Heart right ventricle (tissue), 16 donors: ENCODE measurements at regions not wholly inside any gene's neighbourhood (a gene's known extent, or its start where the extent isn't known, plus 50 kb on each side); places are given as distances from the start of the nearest gene placed in this dataset.

Source experiments
- ATAC-seq, 8 donors: fragments of 200-7000 bp; cut with Tn5 transposase; one replicate each; pipeline ENCODE4 v1.9.1; 2020; ENCODE audit warnings: mild to moderate bottlenecking in 8 of 8, moderate library complexity in 8 of 8, moderate number of reproducible peaks in 1 of 8
- DNase-seq, 2 donors: peaks; one replicate each; pipeline ENCODE4 v3.0.0-alpha.2; 2020
- H3K27ac ChIP-seq, 10 donors: fragments of 200-600 bp; sonication (generic) in 2 of 10; one replicate each; pipeline versions ENCODE4 v1.5.0 to v1.8.0; 2020 to 2022; ENCODE audit warnings: mild to moderate bottlenecking in 3 of 10
- H3K27me3 ChIP-seq, 7 donors: fragments of 200-600 bp; one replicate each; pipeline ENCODE4 v1.8.0; 2021 to 2022; ENCODE audit warnings: mild to moderate bottlenecking in 2 of 7
- H3K36me3 ChIP-seq, 9 donors: fragments of 200-600 bp; sonication (generic) in 1 of 9; one replicate each; pipeline versions ENCODE4 v1.5.0 to v1.8.0; 2020 to 2022; ENCODE audit warnings: mild to moderate bottlenecking in 2 of 9
- H3K4me1 ChIP-seq, 9 donors: fragments of 200-600 bp; sonication (generic) in 1 of 9; one replicate each; pipeline versions ENCODE4 v1.5.0 to v1.8.0; 2020 to 2022; ENCODE audit warnings: mild to moderate bottlenecking in 4 of 9
- H3K4me3 ChIP-seq, 10 donors: fragments of 200-600 bp; sonication (generic) in 2 of 10; one replicate each; pipeline versions ENCODE4 v1.5.0 to v1.8.0; 2020 to 2022; ENCODE audit warnings: mild to moderate bottlenecking in 7 of 10, moderate library complexity in 2 of 10
- H3K9me3 ChIP-seq, 11 donors: fragments of 200-600 bp in 10 of 11; sonication (generic) in 2 of 11; one replicate each; pipeline versions ENCODE4 v1.5.0 to v1.8.0; 2013 to 2022; ENCODE audit warnings: mild to moderate bottlenecking in 2 of 11, control low read depth in 1 of 11, moderate library complexity in 1 of 11
- WGBS, 2 donors: extraction: QIAGEN DNeasy Blood & Tissue Kit; methylation state at CpG; one replicate each; pipeline ENCODE4 v1.1.7; 2013; ENCODE audit warnings: inconsistent platforms in 1 of 2; 5-methylcytosine and 5-hydroxymethylcytosine counted together
- intact Hi-C, 10 donors: fragments of 100-400 bp; cut with DNase I; formaldehyde crosslinking; loops; one replicate each; pipeline versions ENCODE4 v1.11.1 to v1.14.2; 2022
- TF ChIP-seq, protein P1 (sequence below), 9 donors: fragments of 200-600 bp; sonication (generic) in 2 of 9; IDR thresholded peaks; one replicate each; pipeline versions ENCODE4 v1.5.0 to v1.8.0; 2021 to 2022; ENCODE audit warnings: antibody characterized with exemption in 9 of 9, mild to moderate bottlenecking in 5 of 9, moderate library complexity in 1 of 9
- donor health status: Arrhythmogenic right ventricular cardiomyopathy.
- donor health status: ischemic (EF 13 %, LVEDD 7.1; RV severe dilation, severe dysfunction).
- donor health status: healthy with polysubstance abuse.
- donor health status: DM: no; HTN: yes; CAD: no.
- donor health status: DM: no; HTN: no; CAD: no.
- donor health status: ischemic (EF 25% LVEDD 6.9; RV normal size, moderate dysfunction).
- donor health status: ischemic (EF 25% LVEDD 5.7; RV mildly dilated, moderate dysfunction).
- donor health status: healthy.
- donor health status: DM: yes; HTN: yes; CAD: no.
- donor health status: Ischemic cardiomyopathy.
- donor health status: ischemic (EF 35%, LVEDD 5.7; RV mildly dilated, moderate dysfunction).
- donor health status: nonischemic (EF 11% LVEDD 7.7; RV severe dilation, severe dysfunction).
- donor health status: DM: yes; HTN: yes; CAD: no.
- donor health status: PGD.
- donor health status: ischemic (EF 29% LVEDD 5.4; RV normal size, mild dysfunction).
- donor health status: nonischemic (EF 23%, LVEDD 6.1; RV moderate dilation, normal function).

DNA sequence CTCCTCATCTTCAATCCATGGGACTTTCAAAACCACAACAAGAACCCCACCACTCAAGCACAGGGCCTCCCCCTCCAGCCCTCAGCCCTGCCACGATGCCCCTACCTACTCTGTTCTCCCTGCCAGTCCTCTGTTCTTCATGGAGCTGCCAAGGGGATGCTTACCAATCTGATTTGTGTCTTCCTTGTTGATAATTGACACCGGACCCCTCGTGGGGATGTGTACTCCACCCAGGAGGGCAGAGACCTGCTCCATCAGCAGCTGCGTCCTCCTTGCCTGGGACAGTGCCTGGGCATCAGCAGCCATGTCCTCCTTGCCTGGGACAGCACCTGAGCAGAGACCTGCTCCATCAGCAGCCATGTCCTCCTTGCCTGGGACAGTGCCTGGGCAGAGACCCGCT lies 1489.2 kb downstream of the TBC1D22A start:
- intact Hi-C loops: no loop called here
- peaks cover 0 to 46% (median 23%) of the 10 kb centered on the region in 7 donors for H3K27me3 ChIP-seq
- no peak overlapping the region for H3K4me3 ChIP-seq
- WGBS, 2 donors: 73 to 76% methylated on average over 5 of the region's 5 CpGs
- no peaks in the 10 kb centered on the region for H3K36me3 ChIP-seq
- TF ChIP-seq, protein P1, sequence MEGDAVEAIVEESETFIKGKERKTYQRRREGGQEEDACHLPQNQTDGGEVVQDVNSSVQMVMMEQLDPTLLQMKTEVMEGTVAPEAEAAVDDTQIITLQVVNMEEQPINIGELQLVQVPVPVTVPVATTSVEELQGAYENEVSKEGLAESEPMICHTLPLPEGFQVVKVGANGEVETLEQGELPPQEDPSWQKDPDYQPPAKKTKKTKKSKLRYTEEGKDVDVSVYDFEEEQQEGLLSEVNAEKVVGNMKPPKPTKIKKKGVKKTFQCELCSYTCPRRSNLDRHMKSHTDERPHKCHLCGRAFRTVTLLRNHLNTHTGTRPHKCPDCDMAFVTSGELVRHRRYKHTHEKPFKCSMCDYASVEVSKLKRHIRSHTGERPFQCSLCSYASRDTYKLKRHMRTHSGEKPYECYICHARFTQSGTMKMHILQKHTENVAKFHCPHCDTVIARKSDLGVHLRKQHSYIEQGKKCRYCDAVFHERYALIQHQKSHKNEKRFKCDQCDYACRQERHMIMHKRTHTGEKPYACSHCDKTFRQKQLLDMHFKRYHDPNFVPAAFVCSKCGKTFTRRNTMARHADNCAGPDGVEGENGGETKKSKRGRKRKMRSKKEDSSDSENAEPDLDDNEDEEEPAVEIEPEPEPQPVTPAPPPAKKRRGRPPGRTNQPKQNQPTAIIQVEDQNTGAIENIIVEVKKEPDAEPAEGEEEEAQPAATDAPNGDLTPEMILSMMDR (IDR thresholded peaks at IDR 0.05): no peak
- H3K9me3 ChIP-seq: no peaks in the 10 kb centered on the region
- no peak for DNase-seq
- no peak overlapping the region for H3K27ac ChIP-seq
- no peak for ATAC-seq
- H3K4me1 ChIP-seq: no peaks in the 10 kb centered on the region

DNA sequence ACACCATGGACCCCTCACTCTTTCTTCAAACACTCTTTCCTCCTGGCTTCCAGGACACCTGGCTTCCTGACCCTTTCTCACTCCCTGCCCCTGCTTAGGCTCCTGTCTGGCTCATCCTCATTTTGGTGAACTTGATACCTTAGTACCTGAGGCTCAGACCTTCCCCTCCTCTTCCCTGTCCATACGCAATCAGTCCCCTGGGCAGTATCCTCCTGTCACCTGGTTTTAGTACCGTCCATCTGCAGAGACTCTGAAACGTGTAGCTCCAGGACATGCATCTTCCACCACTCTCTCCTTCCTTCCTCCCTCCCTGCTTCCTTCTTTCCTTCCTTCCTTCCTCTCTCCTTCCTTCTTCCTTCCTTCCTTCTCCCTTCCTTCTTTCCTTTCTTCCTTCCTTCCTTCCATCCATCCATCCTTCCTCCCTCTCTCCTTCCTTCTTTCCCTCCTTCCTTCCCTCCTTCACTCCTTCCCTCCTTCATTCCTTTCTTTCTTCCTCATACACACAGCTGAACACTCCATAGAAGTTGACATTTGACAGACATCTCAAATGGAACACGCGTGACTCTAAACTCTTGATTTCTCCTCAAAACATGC lies 1488.6 kb downstream of the TBC1D22A start:
- Histone ChIP-seq H3K36me3 (no peaks in the 10 kb centered on the region), H3K4me1 (no peaks in the 10 kb centered on the region), H3K9me3 (no peaks in the 10 kb centered on the region), H3K27ac (no peak overlapping the region), H3K27me3 (peaks cover 0 to 45% (median 29%) of the 10 kb centered on the region in 7 donors), H3K4me3 (no peak overlapping the region)
- intact Hi-C loops: no loop called here
- TF ChIP-seq, protein P1 (IDR thresholded peaks at IDR 0.05): no peak
- WGBS, 2 donors: 65 to 77% methylated on average over 5 of the region's 5 CpGs
- DNase-seq (no peak), ATAC-seq (no peak)

DNA sequence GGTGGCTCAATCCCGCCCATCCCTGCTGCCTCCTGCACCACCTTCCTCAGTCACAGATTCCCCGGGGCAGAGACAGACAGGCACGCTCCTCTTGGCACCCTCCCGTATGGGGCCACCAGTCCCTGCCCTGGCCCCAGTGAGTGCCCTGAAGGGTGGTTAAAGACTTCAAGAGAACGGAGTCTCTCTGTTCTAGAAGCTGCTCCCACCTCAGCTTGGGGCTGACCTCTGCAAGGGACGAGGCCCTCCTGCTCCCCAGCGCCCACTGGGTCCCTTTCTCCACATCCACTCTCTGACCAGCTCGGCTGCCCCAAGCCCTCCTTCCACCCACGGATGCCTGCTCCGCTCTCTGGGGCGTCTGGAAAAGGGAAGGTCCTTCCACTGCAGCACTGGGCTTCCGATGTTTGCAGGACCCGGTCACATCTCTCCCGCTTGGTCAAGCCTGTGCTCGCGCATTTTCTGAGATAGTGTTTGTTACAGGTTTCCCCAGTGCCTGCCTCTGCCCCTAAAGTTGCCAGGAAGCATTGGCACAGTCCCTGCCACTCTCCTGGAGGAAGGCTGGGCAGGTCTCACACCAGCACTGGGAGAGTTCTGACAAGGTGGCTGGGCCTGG lies 1487.9 kb downstream of the TBC1D22A start:
- intact Hi-C loops: no loop called here

DNA sequence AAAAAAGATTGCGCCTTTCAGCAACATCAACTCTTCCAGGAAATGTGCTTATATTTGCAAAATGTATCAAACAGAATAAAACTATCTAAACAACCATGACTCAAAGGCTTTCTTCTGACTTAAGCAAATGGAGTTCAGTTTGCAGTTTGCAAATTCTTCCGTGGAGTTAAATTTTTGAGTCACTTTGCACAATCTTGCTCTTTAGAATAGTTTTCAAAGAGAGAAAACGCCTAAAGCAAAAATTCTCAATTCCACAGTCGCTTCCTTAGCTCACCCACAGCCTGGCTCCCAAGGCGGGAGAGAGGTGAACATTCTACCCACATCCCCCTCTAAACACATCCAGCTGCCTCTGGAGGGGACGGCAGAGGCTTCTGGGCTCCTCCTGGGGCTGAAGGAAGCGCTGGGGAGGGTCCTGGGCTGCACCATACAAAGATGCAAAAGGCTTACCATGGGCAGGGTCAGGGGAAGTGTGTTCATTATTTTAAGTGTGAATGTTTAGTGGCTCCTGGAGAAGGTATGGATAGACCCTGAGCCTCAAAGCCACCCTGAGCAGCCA lies 1487.3 kb downstream of the TBC1D22A start:
- no peaks in the 10 kb centered on the region for H3K4me1 ChIP-seq
- H3K4me3 ChIP-seq: no peak overlapping the region
- H3K36me3 ChIP-seq: no peaks in the 10 kb centered on the region
- intact Hi-C loops: no loop called here
- TF ChIP-seq, protein P1 (IDR thresholded peaks at IDR 0.05): no peak
- ATAC-seq (no peak), DNase-seq (no peak)
- H3K27ac ChIP-seq: no peak overlapping the region
- peaks cover 0 to 42% (median 31%) of the 10 kb centered on the region in 7 donors for H3K27me3 ChIP-seq
- no peaks in the 10 kb centered on the region for H3K9me3 ChIP-seq
- WGBS, 2 donors: 70 to 73% methylated on average over 7 of the region's 7 CpGs

More for the DNA sequence above, 1487.9 kb downstream of the TBC1D22A start:
- 71 to 77% methylated on average over 16 of the region's 16 CpGs for WGBS, 2 donors
- no peaks in the 10 kb centered on the region for H3K4me1 ChIP-seq
- H3K27ac ChIP-seq: no peak overlapping the region
- peak in 1 of 8 donors; percentile 30 for ATAC-seq
- H3K9me3 ChIP-seq: no peaks in the 10 kb centered on the region
- no peak for DNase-seq
- no peak overlapping the region for H3K4me3 ChIP-seq
- TF ChIP-seq, protein P1 (IDR thresholded peaks at IDR 0.05): no peak
- H3K36me3 ChIP-seq: no peaks in the 10 kb centered on the region
- peaks cover 0 to 44% (median 31%) of the 10 kb centered on the region in 7 donors for H3K27me3 ChIP-seq
